ENCODE measurements at regions not wholly inside any gene's neighbourhood (a gene's known extent, or its start where the extent isn't known, plus 50 kb on each side); places are given as distances from the start of the nearest gene placed in this dataset.

DNA sequence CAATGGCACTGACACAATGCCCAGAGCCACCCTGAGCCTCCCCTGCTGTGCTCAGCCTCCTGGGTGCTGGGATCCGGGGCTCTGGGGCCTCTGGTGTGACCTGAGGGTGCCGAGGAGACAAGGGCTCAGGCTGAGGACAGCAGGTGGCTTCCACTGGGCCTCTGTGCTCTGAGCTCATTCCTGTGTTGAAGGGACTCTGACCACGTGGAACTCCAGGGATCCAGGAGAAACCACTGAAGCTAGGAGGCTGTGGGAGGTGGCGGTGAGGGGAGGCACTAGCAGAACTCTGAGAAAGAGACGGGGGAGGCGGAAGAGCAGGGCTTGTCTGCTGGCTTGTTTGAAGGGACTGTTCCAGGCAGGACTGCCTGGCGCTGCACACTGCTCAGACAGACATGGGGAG lies 318.7 kb upstream of the IRX1 start:
- no TSS peak for BruUV-seq (replicated peaks)
- no peaks in the 10 kb centered on the region for H3K79me2 ChIP-seq (ENCODE audit: low read depth)
- no peak for DNase-seq
- no peak overlapping the region for H3K4me2 ChIP-seq
- H3K4me1 ChIP-seq (replicated peaks; ENCODE audit: insufficient read depth) = no peaks in the 10 kb centered on the region
- no peaks in the 10 kb centered on the region for H3K9me3 ChIP-seq (ENCODE audit: insufficient read depth, low read depth)
- H3K27me3 ChIP-seq (ENCODE audit: insufficient read depth, low read depth) = peaks cover 79% of the 10 kb centered on the region
- H3K4me3 ChIP-seq = no peak overlapping the region
- H3K27ac ChIP-seq = no peak overlapping the region
- CTCF ChIA-PET = no interaction called here
- TF ChIP-seq EZH2 (IDR thresholded peaks at IDR 0.05; ENCODE audit: low read depth) = no peak
- TF ChIP-seq, protein P1, sequence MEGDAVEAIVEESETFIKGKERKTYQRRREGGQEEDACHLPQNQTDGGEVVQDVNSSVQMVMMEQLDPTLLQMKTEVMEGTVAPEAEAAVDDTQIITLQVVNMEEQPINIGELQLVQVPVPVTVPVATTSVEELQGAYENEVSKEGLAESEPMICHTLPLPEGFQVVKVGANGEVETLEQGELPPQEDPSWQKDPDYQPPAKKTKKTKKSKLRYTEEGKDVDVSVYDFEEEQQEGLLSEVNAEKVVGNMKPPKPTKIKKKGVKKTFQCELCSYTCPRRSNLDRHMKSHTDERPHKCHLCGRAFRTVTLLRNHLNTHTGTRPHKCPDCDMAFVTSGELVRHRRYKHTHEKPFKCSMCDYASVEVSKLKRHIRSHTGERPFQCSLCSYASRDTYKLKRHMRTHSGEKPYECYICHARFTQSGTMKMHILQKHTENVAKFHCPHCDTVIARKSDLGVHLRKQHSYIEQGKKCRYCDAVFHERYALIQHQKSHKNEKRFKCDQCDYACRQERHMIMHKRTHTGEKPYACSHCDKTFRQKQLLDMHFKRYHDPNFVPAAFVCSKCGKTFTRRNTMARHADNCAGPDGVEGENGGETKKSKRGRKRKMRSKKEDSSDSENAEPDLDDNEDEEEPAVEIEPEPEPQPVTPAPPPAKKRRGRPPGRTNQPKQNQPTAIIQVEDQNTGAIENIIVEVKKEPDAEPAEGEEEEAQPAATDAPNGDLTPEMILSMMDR (conservative IDR thresholded peaks at IDR 0.05) = no peak
- intact Hi-C loops (cut with micrococcal nuclease; ENCODE audit: unreplicated experiment) = no loop called here
- POLR2A ChIA-PET (ENCODE audit: unreplicated experiment) = no interaction called here
- no peaks in the 10 kb centered on the region for H3K9me2 ChIP-seq (ENCODE audit: insufficient read depth)
- no peaks in the 10 kb centered on the region for H3F3A ChIP-seq (ENCODE audit: insufficient read depth, low read depth)
- H4K20me1 ChIP-seq (ENCODE audit: insufficient read depth) = no peaks in the 10 kb centered on the region
- H2AFZ ChIP-seq = no peak overlapping the region
- H3K36me3 ChIP-seq (ENCODE audit: low read depth) = no peaks in the 10 kb centered on the region

DNA sequence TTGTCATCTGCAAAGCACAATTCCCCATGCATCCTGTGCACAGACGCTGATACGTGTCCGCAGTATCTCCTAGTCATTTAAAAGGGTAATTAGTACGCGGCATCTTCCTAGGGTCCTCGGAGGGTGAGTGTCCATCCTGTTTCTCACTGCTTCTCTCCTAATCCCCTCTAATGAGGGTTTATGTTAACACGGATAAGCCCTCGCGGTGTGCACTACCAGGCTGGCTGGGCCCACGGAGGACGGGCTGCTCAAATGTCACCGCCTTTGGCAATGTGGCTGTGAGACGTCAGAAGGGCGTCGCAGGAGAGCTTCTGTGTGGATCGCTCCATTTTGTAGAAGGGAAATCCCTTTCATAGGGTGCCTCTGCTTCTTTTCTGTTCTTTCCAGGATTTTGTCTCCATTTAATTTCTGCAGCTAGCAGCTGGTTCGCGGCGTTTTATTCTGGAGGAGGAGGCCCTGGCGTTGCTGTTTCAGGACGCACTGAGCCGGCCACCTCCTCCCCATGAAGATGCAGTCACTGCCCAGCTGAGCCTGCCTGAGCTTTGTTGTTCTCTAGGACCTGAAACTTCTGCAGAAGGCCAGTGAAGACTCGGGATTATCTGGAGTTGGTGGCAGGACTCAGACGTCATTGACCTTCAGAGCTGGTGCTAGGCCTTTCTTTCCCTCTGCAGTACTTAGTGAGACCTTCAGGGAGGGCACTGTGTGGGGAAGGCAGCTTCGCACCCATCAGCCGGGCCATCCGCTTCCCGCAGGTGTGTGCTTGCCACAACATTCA lies 326.1 kb upstream of the IRX1 start:
- Histone ChIP-seq H3K9me3 (ENCODE audit: insufficient read depth, low read depth) (no peaks in the 10 kb centered on the region), H3K4me3 (no peak overlapping the region), H3K4me1 (replicated peaks; ENCODE audit: insufficient read depth) (no peaks in the 10 kb centered on the region), H3K27me3 (ENCODE audit: insufficient read depth, low read depth) (peaks cover 92% of the 10 kb centered on the region), H3K27ac (no peak overlapping the region), H2AFZ (no peak overlapping the region), H3K9me2 (ENCODE audit: insufficient read depth) (no peaks in the 10 kb centered on the region), H3K4me2 (no peak overlapping the region), H3K36me3 (ENCODE audit: low read depth) (no peaks in the 10 kb centered on the region), H3K79me2 (ENCODE audit: low read depth) (no peaks in the 10 kb centered on the region), H3F3A (ENCODE audit: insufficient read depth, low read depth) (no peaks in the 10 kb centered on the region), H4K20me1 (ENCODE audit: insufficient read depth) (no peaks in the 10 kb centered on the region)
- no peak for TF ChIP-seq EZH2 (IDR thresholded peaks at IDR 0.05; ENCODE audit: low read depth)
- TF ChIP-seq, protein P1 (conservative IDR thresholded peaks at IDR 0.05) = no peak
- no peak for DNase-seq
- intact Hi-C loops (cut with micrococcal nuclease; ENCODE audit: unreplicated experiment) = no loop called here
- CTCF ChIA-PET = no interaction called here
- POLR2A ChIA-PET (ENCODE audit: unreplicated experiment) = no interaction called here
- no TSS peak for BruUV-seq (replicated peaks)

DNA sequence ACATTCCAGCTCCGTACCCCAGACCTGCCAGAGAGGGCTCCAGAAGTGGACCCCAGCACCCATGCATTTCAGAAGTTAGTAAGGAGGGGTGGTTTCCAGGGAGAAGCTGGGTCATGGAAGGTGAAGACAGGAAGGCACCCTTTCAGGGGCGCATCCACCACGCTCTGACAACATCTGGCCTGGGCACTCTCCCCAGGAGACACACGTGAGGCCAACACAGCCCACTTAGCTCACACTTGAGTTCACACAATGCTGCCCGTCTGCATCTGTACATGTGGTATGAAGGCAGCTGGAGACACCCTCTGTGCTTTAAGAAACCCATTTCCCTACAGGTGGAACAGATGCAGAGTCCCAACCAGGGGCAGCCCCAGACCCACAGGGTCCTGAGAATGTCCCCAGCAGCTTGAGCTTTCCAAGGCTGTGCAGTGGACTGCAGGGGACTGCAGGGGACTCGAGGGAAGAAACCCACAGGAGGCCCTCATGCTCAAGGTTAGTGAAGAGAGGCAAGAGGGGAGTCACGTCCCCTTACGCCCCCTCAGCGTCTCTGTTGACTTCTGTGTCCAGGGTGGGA lies 326.8 kb upstream of the IRX1 start:
- Histone ChIP-seq H4K20me1 (ENCODE audit: insufficient read depth) (no peaks in the 10 kb centered on the region), H3K27me3 (ENCODE audit: insufficient read depth, low read depth) (peaks cover 89% of the 10 kb centered on the region), H3F3A (ENCODE audit: insufficient read depth, low read depth) (no peaks in the 10 kb centered on the region), H2AFZ (no peak overlapping the region), H3K27ac (no peak overlapping the region), H3K4me3 (no peak overlapping the region), H3K4me1 (replicated peaks; ENCODE audit: insufficient read depth) (no peaks in the 10 kb centered on the region), H3K36me3 (ENCODE audit: low read depth) (no peaks in the 10 kb centered on the region), H3K9me2 (ENCODE audit: insufficient read depth) (no peaks in the 10 kb centered on the region), H3K79me2 (ENCODE audit: low read depth) (no peaks in the 10 kb centered on the region), H3K4me2 (no peak overlapping the region), H3K9me3 (ENCODE audit: insufficient read depth, low read depth) (no peaks in the 10 kb centered on the region)
- CTCF ChIA-PET = no interaction called here
- POLR2A ChIA-PET (ENCODE audit: unreplicated experiment) = no interaction called here
- BruUV-seq (replicated peaks) = no TSS peak
- no peak for TF ChIP-seq EZH2 (IDR thresholded peaks at IDR 0.05; ENCODE audit: low read depth)
- TF ChIP-seq, protein P1 (conservative IDR thresholded peaks at IDR 0.05) = no peak
- no peak for DNase-seq
- intact Hi-C loops (cut with micrococcal nuclease; ENCODE audit: unreplicated experiment) = no loop called here
